Activated CD8-positive, alpha-beta memory T cell treated with anti-CD3 and anti-CD28 coated beads, Interleukin-2, amount 50 U/mL, for 4 hours (primary cell): ENCODE measurements at regions not wholly inside any gene's neighbourhood (a gene's known extent, or its start where the extent isn't known, plus 50 kb on each side); places are given as distances from the start of the nearest gene placed in this dataset.

Source experiments
- DNase-seq: peaks from one replicate; pipeline ENCODE4 v3.0.0-alpha.2; 2020

- DNase-seq, result no peak
Observed at GRCh38 chr13:31614073-31614472, 125.3 kb upstream of the RXFP2 start.

- DNase-seq, result no peak
Observed at GRCh38 chr13:31614704-31615103, 124.6 kb upstream of the RXFP2 start.

GRCh38 chr13:31625115-31625514 lies 114.2 kb upstream of the RXFP2 start:
- DNase-seq, result no peak

GRCh38 chr13:31627097-31627845 lies 112.1 kb upstream of the RXFP2 start:
- DNase-seq, result no peak

- DNase-seq, result no peak
Observed at GRCh38 chr13:31629085-31629780, 110.1 kb upstream of the RXFP2 start.

GRCh38 chr13:31631071-31631470 lies 108.3 kb upstream of the RXFP2 start:
- no peak for DNase-seq

- DNase-seq, result no peak
Observed at GRCh38 chr13:31631746-31632145, 107.6 kb upstream of the RXFP2 start.

- DNase-seq, result no peak
Observed at GRCh38 chr13:31638577-31638976, 100.7 kb upstream of the RXFP2 start.

- DNase-seq, result no peak
Observed at GRCh38 chr13:31639443-31640163, 99.7 kb upstream of the RXFP2 start.

- DNase-seq, result no peak
Observed at GRCh38 chr13:31649766-31650165, 89.6 kb upstream of the RXFP2 start.

GRCh38 chr13:31653730-31654129 lies 85.6 kb upstream of the RXFP2 start:
- no peak for DNase-seq

GRCh38 chr13:31663880-31664585 lies 75.3 kb upstream of the RXFP2 start:
- DNase-seq, result no peak

GRCh38 chr13:31670831-31671617 lies 68.3 kb upstream of the RXFP2 start:
- DNase-seq, result no peak

- DNase-seq, result no peak
Observed at GRCh38 chr13:31674051-31674450, 65.3 kb upstream of the RXFP2 start.

GRCh38 chr13:31675440-31675953 lies 63.8 kb upstream of the RXFP2 start:
- no peak for DNase-seq

- no peak for DNase-seq
Observed at GRCh38 chr13:31681133-31681532, 58.2 kb upstream of the RXFP2 start.

- DNase-seq, result no peak
Observed at GRCh38 chr13:31684466-31684865, 54.9 kb upstream of the RXFP2 start.

GRCh38 chr13:31686670-31687425 lies 52.5 kb upstream of the RXFP2 start:
- no peak for DNase-seq
